ENCODE measurements at regions not wholly inside any gene's neighbourhood (a gene's known extent, or its start where the extent isn't known, plus 50 kb on each side); places are given as distances from the start of the nearest gene placed in this dataset.
"Not testable (repeated sequence)": the region's sequence is repeated elsewhere in the genome, so short reads cannot be mapped to it uniquely, and the experiment has no call there.

- no peaks in the 10 kb centered on the region for H3K27me3 ChIP-seq (ENCODE audit: insufficient read depth, poor library complexity, severe bottlenecking)
- DNase-seq (ENCODE audit: low read depth in 1 of 2, low spot score in 1 of 2): no peak
- H3K27ac ChIP-seq (replicated peaks): no peak overlapping the region
- no peak overlapping the region for H3K4me3 ChIP-seq (replicated peaks; ENCODE audit: insufficient read depth, low read length)
- TF ChIP-seq REST (IDR thresholded peaks at IDR 0.05; ENCODE audit: insufficient replicate concordance, low read depth) (no peak), POLR2AphosphoS5 (IDR thresholded peaks at IDR 0.05; ENCODE audit: low read depth) (no peak), SPI1 (IDR thresholded peaks at IDR 0.05; ENCODE audit: borderline replicate concordance, low read depth) (no peak), GABPA (IDR thresholded peaks at IDR 0.05; ENCODE audit: low read depth) (no peak)
- TF ChIP-seq, protein P1, sequence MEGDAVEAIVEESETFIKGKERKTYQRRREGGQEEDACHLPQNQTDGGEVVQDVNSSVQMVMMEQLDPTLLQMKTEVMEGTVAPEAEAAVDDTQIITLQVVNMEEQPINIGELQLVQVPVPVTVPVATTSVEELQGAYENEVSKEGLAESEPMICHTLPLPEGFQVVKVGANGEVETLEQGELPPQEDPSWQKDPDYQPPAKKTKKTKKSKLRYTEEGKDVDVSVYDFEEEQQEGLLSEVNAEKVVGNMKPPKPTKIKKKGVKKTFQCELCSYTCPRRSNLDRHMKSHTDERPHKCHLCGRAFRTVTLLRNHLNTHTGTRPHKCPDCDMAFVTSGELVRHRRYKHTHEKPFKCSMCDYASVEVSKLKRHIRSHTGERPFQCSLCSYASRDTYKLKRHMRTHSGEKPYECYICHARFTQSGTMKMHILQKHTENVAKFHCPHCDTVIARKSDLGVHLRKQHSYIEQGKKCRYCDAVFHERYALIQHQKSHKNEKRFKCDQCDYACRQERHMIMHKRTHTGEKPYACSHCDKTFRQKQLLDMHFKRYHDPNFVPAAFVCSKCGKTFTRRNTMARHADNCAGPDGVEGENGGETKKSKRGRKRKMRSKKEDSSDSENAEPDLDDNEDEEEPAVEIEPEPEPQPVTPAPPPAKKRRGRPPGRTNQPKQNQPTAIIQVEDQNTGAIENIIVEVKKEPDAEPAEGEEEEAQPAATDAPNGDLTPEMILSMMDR (IDR thresholded peaks at IDR 0.05; ENCODE audit: insufficient read depth, low read length): no peak
These were observed 403.6 kb upstream of the PBX1 start for GRCh38 chr1:164155347-164155746.

DNA sequence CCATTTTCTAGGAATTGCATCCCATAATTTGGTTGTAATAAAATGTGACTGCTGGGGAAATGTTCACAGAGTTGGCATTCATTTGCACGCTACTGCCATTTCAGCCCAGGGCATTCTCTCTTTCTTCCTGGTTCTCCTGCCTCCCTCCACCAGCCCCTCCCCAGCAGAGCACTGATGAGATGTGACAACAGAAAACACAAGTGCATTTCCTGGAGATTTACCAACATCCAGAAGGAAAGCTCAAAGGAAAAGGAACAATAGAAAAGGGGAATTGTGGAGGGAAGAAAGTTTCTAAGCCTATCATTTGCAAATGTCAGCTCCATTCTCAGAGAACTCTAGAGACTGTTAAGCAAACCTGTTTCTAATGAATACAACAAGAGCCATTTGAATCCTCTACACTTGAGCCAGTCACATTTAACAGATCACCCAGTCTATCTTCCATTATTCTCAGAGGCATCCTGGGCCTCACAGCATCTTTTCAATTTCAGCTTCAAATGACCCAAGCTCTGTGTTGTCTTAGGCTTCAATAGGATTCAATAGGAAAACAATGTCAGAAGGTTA, 395.6 kb upstream of the PBX1 start:
- TF ChIP-seq REST (IDR thresholded peaks at IDR 0.05; ENCODE audit: insufficient replicate concordance, low read depth): no peak
- TF ChIP-seq GABPA (IDR thresholded peaks at IDR 0.05; ENCODE audit: low read depth): no peak
- TF ChIP-seq, protein P1 (IDR thresholded peaks at IDR 0.05; ENCODE audit: insufficient read depth, low read length): no peak
- TF ChIP-seq POLR2AphosphoS5 (IDR thresholded peaks at IDR 0.05; ENCODE audit: low read depth): no peak
- no peak for TF ChIP-seq SPI1 (IDR thresholded peaks at IDR 0.05; ENCODE audit: borderline replicate concordance, low read depth)
- H3K4me3 ChIP-seq (replicated peaks; ENCODE audit: insufficient read depth, low read length): no peak overlapping the region
- DNase-seq (ENCODE audit: low read depth in 1 of 2, low spot score in 1 of 2): no peak
- H3K27me3 ChIP-seq (ENCODE audit: insufficient read depth, poor library complexity, severe bottlenecking): no peaks in the 10 kb centered on the region
- H3K27ac ChIP-seq (replicated peaks): no peak overlapping the region

GRCh38 chr1:164165466-164165865, 393.5 kb upstream of the PBX1 start:
- Histone ChIP-seq H3K4me3 (replicated peaks; ENCODE audit: insufficient read depth, low read length) (no peak overlapping the region), H3K27me3 (ENCODE audit: insufficient read depth, poor library complexity, severe bottlenecking) (no peaks in the 10 kb centered on the region), H3K27ac (replicated peaks) (no peak overlapping the region)
- TF ChIP-seq, protein P1 (IDR thresholded peaks at IDR 0.05; ENCODE audit: insufficient read depth, low read length): no peak
- no peak for TF ChIP-seq POLR2AphosphoS5 (IDR thresholded peaks at IDR 0.05; ENCODE audit: low read depth)
- TF ChIP-seq REST (IDR thresholded peaks at IDR 0.05; ENCODE audit: insufficient replicate concordance, low read depth): no peak
- TF ChIP-seq SPI1 (IDR thresholded peaks at IDR 0.05; ENCODE audit: borderline replicate concordance, low read depth): no peak
- TF ChIP-seq GABPA (IDR thresholded peaks at IDR 0.05; ENCODE audit: low read depth): no peak
- no peak for DNase-seq (ENCODE audit: low read depth in 1 of 2, low spot score in 1 of 2)

GRCh38 chr1:164166454-164166853, 392.5 kb upstream of the PBX1 start:
- H3K27me3 ChIP-seq (ENCODE audit: insufficient read depth, poor library complexity, severe bottlenecking); H3K4me3 ChIP-seq (replicated peaks; ENCODE audit: insufficient read depth, low read length); DNase-seq (ENCODE audit: low read depth in 1 of 2, low spot score in 1 of 2); H3K27ac ChIP-seq (replicated peaks): not testable (repeated sequence)

Measured in HL-60 (cell line).